ENCODE measurements at regions not wholly inside any gene's neighbourhood (a gene's known extent, or its start where the extent isn't known, plus 50 kb on each side); places are given as distances from the start of the nearest gene placed in this dataset.

GRCh38 chr12:28050606-28051005, 78.1 kb upstream of the PTHLH start:
- Histone ChIP-seq H3K4me1 (ENCODE audit: control insufficient read depth, insufficient read depth, low read length) (peaks cover 3% of the 10 kb centered on the region; the same call in 1 of the 2 replicates), H3K9me1 (ENCODE audit: insufficient read depth, low read length) (no peaks in the 10 kb centered on the region), H3K4me2 (ENCODE audit: low read depth, low read length) (no peak overlapping the region), H3K4me3 (ENCODE audit: insufficient read depth, low read depth, low read length) (no peak overlapping the region), H3K36me3 (ENCODE audit: control insufficient read depth, insufficient read depth, low read length) (no peaks in the 10 kb centered on the region), H4K5ac (ENCODE audit: low read depth, low read length) (no peak overlapping the region), H3K27ac (ENCODE audit: insufficient read depth, low read length) (no peak overlapping the region), H2AK5ac (ENCODE audit: low read depth, low read length) (no peak overlapping the region), H3K4ac (ENCODE audit: low read depth, low read length) (no peak overlapping the region), H2BK5ac (ENCODE audit: low read depth, low read length, poor library complexity, severe bottlenecking) (no peak overlapping the region), H2BK120ac (ENCODE audit: low read depth, low read length) (no peak overlapping the region), H4K20me1 (ENCODE audit: insufficient read depth, low read length) (no peaks in the 10 kb centered on the region), H3K23ac (ENCODE audit: low read depth, low read length) (no peak overlapping the region), H3K56ac (ENCODE audit: extremely low read depth, insufficient read depth, low read length) (no peak overlapping the region), H3K9ac (ENCODE audit: low read depth, low read length) (no peak overlapping the region), H3K9me3 (ENCODE audit: control insufficient read depth, insufficient read depth, low read length) (no peaks in the 10 kb centered on the region; the same call in 1 of the 2 replicates), H2BK15ac (ENCODE audit: low read depth, low read length) (no peak overlapping the region), H4K91ac (ENCODE audit: insufficient read depth, low read depth, low read length) (no peak overlapping the region), H3K14ac (replicated peaks; ENCODE audit: low read depth, low read length) (no peak overlapping the region), H3K18ac (ENCODE audit: low read depth, low read length) (no peak overlapping the region), H2AK9ac (replicated peaks; ENCODE audit: low read depth, low read length, poor library complexity) (no peak overlapping the region), H2AFZ (replicated peaks; ENCODE audit: low read length, poor library complexity) (no peak overlapping the region), H3K79me1 (ENCODE audit: low read depth in 1 of 2, low read length in 2 of 2) (no peaks in the 10 kb centered on the region), H2BK20ac (ENCODE audit: low read depth, low read length) (no peak overlapping the region), H3K27me3 (ENCODE audit: control insufficient read depth, insufficient read depth, low read length) (no peaks in the 10 kb centered on the region; the same call in 1 of the 2 replicates), H4K8ac (ENCODE audit: low read depth in 2 of 2, low read length in 2 of 2) (no peak overlapping the region)
- TF ChIP-seq MAZ (IDR thresholded peaks at IDR 0.05; ENCODE audit: borderline replicate concordance, low read depth, low read length) (no peak), CEBPB (IDR thresholded peaks at IDR 0.05; ENCODE audit: low read depth, low read length) (peak; percentile 25; the same call in 1 of the 2 replicates)
- in situ Hi-C loops (cut with MboI; ENCODE audit: low sequenced_read_pairs) = no loop called here
- ChIA-PET POLR2A (ENCODE audit: unreplicated experiment) (no interaction called here), CTCF (interaction anchor here (0.6 kb wide), 1 partner anchor 817 kb away, joined by 3 read pairs; no protein-coding TSS in a partner anchor)
- no TSS peak for BruUV-seq (replicated peaks)
- dilution Hi-C loops (cut with HindIII; ENCODE audit: low sequenced_read_pairs, unreplicated experiment) = no loop called here
- ATAC-seq (ENCODE audit: low read depth) (no peak), DNase-seq (no peak)
- WGBS, 2 experiments (ENCODE audit: extremely low coverage in 2 of 2, insufficient read length in 1 of 2) = no CpG with 5 or more reads among the region's 2 CpGs
- intact Hi-C loops (cut with micrococcal nuclease) = no loop called here

Data from IMR-90 (cell line).